Ovary (tissue), 3 donors: ENCODE measurements at regions not wholly inside any gene's neighbourhood (a gene's known extent, or its start where the extent isn't known, plus 50 kb on each side); places are given as distances from the start of the nearest gene placed in this dataset.

ENCODE experiments used
- POLR2A ChIP-seq: fragments of 450-650 bp; IDR thresholded peaks from one replicate; pipeline ENCODE4 v1.6.1; 2017; ENCODE audit warnings: antibody characterized with exemption, mild to moderate bottlenecking, moderate library complexity
- TF ChIP-seq, protein P1 (sequence below), 3 donors: fragments of 450-650 bp in 2 of 3; fragments of 200-600 bp in 1 of 3; IDR thresholded peaks; one replicate each; pipeline versions ENCODE4 v1.5.1 to v1.8.0; 2016 to 2022; ENCODE audit warnings: antibody characterized with exemption in 3 of 3, mild to moderate bottlenecking in 1 of 3
- donor health status: DM: no; HTN: no; CAD: no.

DNA sequence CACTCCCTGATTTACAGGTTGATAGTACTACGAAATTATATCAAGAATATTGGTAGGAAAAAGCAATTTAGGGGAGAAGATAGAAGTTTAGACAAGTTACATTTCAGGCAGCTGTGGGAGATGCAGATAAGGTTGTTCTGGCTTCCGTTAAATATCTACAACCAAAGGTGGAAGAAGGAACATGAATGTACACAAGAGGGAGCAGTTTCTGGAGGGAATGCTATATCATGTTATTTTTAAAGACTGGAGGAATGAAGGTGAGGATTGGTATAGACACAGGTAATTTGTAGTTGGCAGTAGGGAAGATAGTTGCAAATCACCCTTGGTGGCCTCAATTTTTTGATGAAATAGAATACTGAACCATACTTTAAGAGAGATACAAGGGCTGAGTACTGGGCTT, 187.3 kb upstream of the NMUR2 start:
- TF ChIP-seq, protein P1, sequence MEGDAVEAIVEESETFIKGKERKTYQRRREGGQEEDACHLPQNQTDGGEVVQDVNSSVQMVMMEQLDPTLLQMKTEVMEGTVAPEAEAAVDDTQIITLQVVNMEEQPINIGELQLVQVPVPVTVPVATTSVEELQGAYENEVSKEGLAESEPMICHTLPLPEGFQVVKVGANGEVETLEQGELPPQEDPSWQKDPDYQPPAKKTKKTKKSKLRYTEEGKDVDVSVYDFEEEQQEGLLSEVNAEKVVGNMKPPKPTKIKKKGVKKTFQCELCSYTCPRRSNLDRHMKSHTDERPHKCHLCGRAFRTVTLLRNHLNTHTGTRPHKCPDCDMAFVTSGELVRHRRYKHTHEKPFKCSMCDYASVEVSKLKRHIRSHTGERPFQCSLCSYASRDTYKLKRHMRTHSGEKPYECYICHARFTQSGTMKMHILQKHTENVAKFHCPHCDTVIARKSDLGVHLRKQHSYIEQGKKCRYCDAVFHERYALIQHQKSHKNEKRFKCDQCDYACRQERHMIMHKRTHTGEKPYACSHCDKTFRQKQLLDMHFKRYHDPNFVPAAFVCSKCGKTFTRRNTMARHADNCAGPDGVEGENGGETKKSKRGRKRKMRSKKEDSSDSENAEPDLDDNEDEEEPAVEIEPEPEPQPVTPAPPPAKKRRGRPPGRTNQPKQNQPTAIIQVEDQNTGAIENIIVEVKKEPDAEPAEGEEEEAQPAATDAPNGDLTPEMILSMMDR (IDR thresholded peaks at IDR 0.05) = no peak
- no peak for TF ChIP-seq POLR2A
